HS-5 (cell line): ENCODE measurements at regions not wholly inside any gene's neighbourhood (a gene's known extent, or its start where the extent isn't known, plus 50 kb on each side); places are given as distances from the start of the nearest gene placed in this dataset.

Experiments used
- DNase-seq: peaks from one replicate; pipeline ENCODE4 v3.0.0-alpha.2; 2012; ENCODE audit warnings: low read depth

DNA sequence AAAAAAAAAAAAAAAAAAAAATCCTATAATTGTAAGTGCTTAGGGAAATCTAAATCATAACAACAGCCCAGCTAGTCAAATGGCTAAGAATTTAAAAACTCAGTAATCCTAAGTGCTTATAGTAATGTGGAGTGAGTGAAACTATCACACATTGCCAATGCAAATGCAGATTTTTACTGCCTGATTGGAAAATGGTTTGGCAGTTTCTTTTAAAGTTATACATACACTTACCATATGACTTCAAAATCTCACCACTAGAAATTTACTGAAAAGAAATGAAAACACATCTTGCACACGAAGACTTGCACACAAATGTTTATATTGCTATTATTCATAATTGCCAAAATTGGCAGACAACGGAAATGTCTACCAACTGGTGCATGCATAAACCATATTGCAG is 51.3 kb upstream of the STXBP6 start:
- DNase-seq: no peak
